WERI-Rb-1 (cell line): ENCODE measurements at regions not wholly inside any gene's neighbourhood (a gene's known extent, or its start where the extent isn't known, plus 50 kb on each side); places are given as distances from the start of the nearest gene placed in this dataset.

ENCODE experiments used
- DNase-seq: peaks from one replicate; pipeline ENCODE4 v3.0.0-alpha.2; 2020
- H3K27ac ChIP-seq: fragments of 250-450 bp; sonication (Bioruptor Pico); 2 replicates; pipeline ENCODE4 v1.5.1; 2020; ENCODE audit warnings: mild to moderate bottlenecking, moderate library complexity
- H3K27me3 ChIP-seq: fragments of 250-450 bp; sonication (Bioruptor Pico); 2 replicates; pipeline ENCODE4 v1.5.1; 2021; ENCODE audit warnings: mild to moderate bottlenecking, low read depth, moderate library complexity; ENCODE audit not compliant: insufficient read depth, severe bottlenecking
- H3K36me3 ChIP-seq: fragments of 250-450 bp; sonication (Bioruptor Pico); 2 replicates; pipeline ENCODE4 v1.5.1; 2020; ENCODE audit warnings: mild to moderate bottlenecking, moderate library complexity
- H3K4me3 ChIP-seq: 2 replicates; pipeline ENCODE4 v1.5.1; 2011; ENCODE audit warnings: low read depth, mild to moderate bottlenecking, control low read depth, low read length
- H3K9me3 ChIP-seq: fragments of 250-450 bp; sonication (Bioruptor Pico); 2 replicates; pipeline ENCODE4 v1.5.1; 2021; ENCODE audit warnings: mild to moderate bottlenecking, moderate library complexity; ENCODE audit not compliant: severe bottlenecking
- CTCF ChIP-seq: IDR thresholded peaks from 2 replicates; pipeline ENCODE4 v1.5.1; 2011; ENCODE audit warnings: low read depth, mild to moderate bottlenecking, control low read depth, inconsistent platforms, low read length

GRCh38 chr22:33109514-33110430 is 51.6 kb upstream of the SYN3 start:
- no peak for TF ChIP-seq CTCF
- H3K9me3 ChIP-seq: no peaks in the 10 kb centered on the region
- no peak overlapping the region for H3K4me3 ChIP-seq
- DNase-seq: peak; percentile 67
- no peaks in the 10 kb centered on the region for H3K36me3 ChIP-seq
- H3K27me3 ChIP-seq: no peaks in the 10 kb centered on the region
- no peak overlapping the region for H3K27ac ChIP-seq

GRCh38 chr22:33108037-33108436 is 49.9 kb upstream of the SYN3 start:
- H3K9me3 ChIP-seq: no peaks in the 10 kb centered on the region
- DNase-seq: no peak
- no peak overlapping the region for H3K4me3 ChIP-seq
- no peak overlapping the region for H3K27ac ChIP-seq
- TF ChIP-seq CTCF: no peak
- no peaks in the 10 kb centered on the region for H3K36me3 ChIP-seq
- no peaks in the 10 kb centered on the region for H3K27me3 ChIP-seq
